ENCODE measurements at regions not wholly inside any gene's neighbourhood (a gene's known extent, or its start where the extent isn't known, plus 50 kb on each side); places are given as distances from the start of the nearest gene placed in this dataset.
"Not testable (repeated sequence)": the region's sequence is repeated elsewhere in the genome, so short reads cannot be mapped to it uniquely, and the experiment has no call there.

DNA sequence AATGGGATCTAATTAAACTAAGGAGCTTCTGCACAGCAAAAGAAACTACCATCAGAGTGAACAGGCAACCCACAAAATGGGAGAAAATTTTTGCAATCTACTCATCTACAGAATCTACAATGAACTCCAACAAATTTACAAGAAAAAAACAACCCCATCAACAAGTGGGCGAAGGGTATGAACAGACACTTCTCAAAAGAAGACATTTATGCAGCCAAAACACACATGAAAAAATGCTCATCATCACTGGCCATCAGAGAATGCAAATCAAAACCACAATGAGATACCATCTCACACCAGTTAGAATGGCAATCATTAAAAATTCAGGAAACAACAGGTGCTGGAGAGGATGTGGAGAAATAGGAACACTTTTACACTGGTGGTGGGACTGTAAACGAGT is 55.6 kb upstream of the MAN1A1 start:
- not testable (repeated sequence) for DNase-seq
